H9 (cell line): ENCODE measurements at regions not wholly inside any gene's neighbourhood (a gene's known extent, or its start where the extent isn't known, plus 50 kb on each side); places are given as distances from the start of the nearest gene placed in this dataset.
"Not testable (repeated sequence)": the region's sequence is repeated elsewhere in the genome, so short reads cannot be mapped to it uniquely, and the experiment has no call there.

Experiments
- DNase-seq: peaks from one replicate; pipeline ENCODE4 v3.0.0-alpha.2; 2017
- H2AFZ ChIP-seq: one replicate; pipeline ENCODE4 v1.6.1; 2013; ENCODE audit warnings: mild to moderate bottlenecking, low read length, control low read depth, moderate library complexity
- H2AK5ac ChIP-seq: 2 replicates; pipeline ENCODE4 v1.6.1; 2013; ENCODE audit warnings: low read length, control low read depth, mixed read lengths; ENCODE audit not compliant: insufficient read length
- H2BK120ac ChIP-seq: one replicate; pipeline ENCODE4 v1.6.1; 2013; ENCODE audit warnings: low read depth, mild to moderate bottlenecking, low read length, control low read depth, inconsistent platforms; ENCODE audit not compliant: poor library complexity, severe bottlenecking
- H2BK12ac ChIP-seq: 2 replicates; pipeline ENCODE4 v1.6.1; 2013; ENCODE audit warnings: low read length, control low read depth, mixed read lengths, low read depth; ENCODE audit not compliant: insufficient read length
- H2BK15ac ChIP-seq: 2 replicates; pipeline ENCODE4 v1.6.1; 2013; ENCODE audit warnings: low read depth, low read length, control low read depth
- H2BK20ac ChIP-seq: one replicate; pipeline ENCODE4 v1.6.1; 2013; ENCODE audit warnings: low read depth, mild to moderate bottlenecking, low read length, control low read depth, inconsistent platforms; ENCODE audit not compliant: poor library complexity, severe bottlenecking
- H2BK5ac ChIP-seq: 2 replicates; pipeline ENCODE4 v1.6.1; 2013; ENCODE audit warnings: low read length, control low read depth, mixed read lengths; ENCODE audit not compliant: insufficient read length
- H3K14ac ChIP-seq: 2 replicates; pipeline ENCODE4 v1.6.1; 2013; ENCODE audit warnings: low read length, control low read depth; ENCODE audit not compliant: insufficient read depth
- H3K18ac ChIP-seq: 2 replicates; pipeline ENCODE4 v1.6.1; 2013; ENCODE audit warnings: low read depth, mild to moderate bottlenecking, mixed read lengths, low read length, control low read depth; ENCODE audit not compliant: insufficient read length
- H3K23ac ChIP-seq: 2 replicates; pipeline ENCODE4 v1.6.1; 2013; ENCODE audit warnings: low read length, control low read depth, mixed read lengths, low read depth; ENCODE audit not compliant: insufficient read length
- H3K23me2 ChIP-seq: 2 replicates; pipeline ENCODE4 v1.6.1; 2013; ENCODE audit warnings: low read depth, mild to moderate bottlenecking, mixed read lengths, low read length, control low read depth; ENCODE audit not compliant: insufficient read length, poor library complexity, severe bottlenecking
- H3K27ac ChIP-seq: 2 replicates; pipeline ENCODE4 v1.5.1; 2013; ENCODE audit warnings: low read length, control low read depth, mixed read lengths, low read depth; ENCODE audit not compliant: insufficient read length
- H3K27me3 ChIP-seq: 2 replicates; pipeline ENCODE4 v1.6.1; 2013; ENCODE audit warnings: low read length, control low read depth, inconsistent platforms; ENCODE audit not compliant: insufficient read depth
- H3K4ac ChIP-seq: 2 replicates; pipeline ENCODE4 v1.6.1; 2013; ENCODE audit warnings: low read depth, mild to moderate bottlenecking, control low read depth, inconsistent platforms, low read length, moderate library complexity
- H3K4me1 ChIP-seq: 2 replicates; pipeline ENCODE4 v1.6.1; 2013; ENCODE audit warnings: low read length, control low read depth, inconsistent platforms; ENCODE audit not compliant: insufficient read depth
- H3K4me2 ChIP-seq: 2 replicates; pipeline ENCODE4 v1.6.1; 2013; ENCODE audit warnings: low read length, control low read depth, mixed read lengths; ENCODE audit not compliant: insufficient read length, insufficient read depth
- H3K56ac ChIP-seq: 2 replicates; pipeline ENCODE4 v1.6.1; 2013; ENCODE audit warnings: low read depth, mild to moderate bottlenecking, mixed read lengths, low read length, control low read depth; ENCODE audit not compliant: insufficient read length
- H3K79me1 ChIP-seq: 2 replicates; pipeline ENCODE4 v1.6.1; 2013; ENCODE audit warnings: low read depth, mild to moderate bottlenecking, moderate library complexity, low read length, control low read depth, inconsistent platforms; ENCODE audit not compliant: insufficient read depth, poor library complexity, severe bottlenecking
- H3K79me2 ChIP-seq: 2 replicates; pipeline ENCODE4 v1.6.1; 2013; ENCODE audit warnings: low read length, control low read depth, inconsistent platforms; ENCODE audit not compliant: insufficient read depth
- H3K9ac ChIP-seq: 2 replicates; pipeline ENCODE4 v1.6.1; 2013; ENCODE audit warnings: low read length, control low read depth, mixed read lengths; ENCODE audit not compliant: insufficient read length; ENCODE audit errors: extremely low read depth
- H3K9me3 ChIP-seq: one replicate; pipeline ENCODE4 v1.6.1; 2013; ENCODE audit warnings: low read depth, low read length, inconsistent platforms; ENCODE audit not compliant: control insufficient read depth
- H3T11ph ChIP-seq: one replicate; pipeline ENCODE4 v1.6.1; 2013; ENCODE audit warnings: mild to moderate bottlenecking, low read length, control low read depth, inconsistent platforms
- H4K20me1 ChIP-seq: one replicate; pipeline ENCODE4 v1.6.1; 2013; ENCODE audit not compliant: control insufficient read depth, insufficient read length, insufficient read depth
- H4K5ac ChIP-seq: 2 replicates; pipeline ENCODE4 v1.6.1; 2013; ENCODE audit warnings: low read depth, mild to moderate bottlenecking, mixed read lengths, low read length, control low read depth; ENCODE audit not compliant: insufficient read length
- H4K8ac ChIP-seq: replicated peaks from 2 replicates; pipeline ENCODE4 v1.6.1; 2013; ENCODE audit warnings: low read length, control low read depth, mixed read lengths, low read depth; ENCODE audit not compliant: insufficient read length
- H4K91ac ChIP-seq: 2 replicates; pipeline ENCODE4 v1.6.1; 2013; ENCODE audit warnings: low read depth, mild to moderate bottlenecking, moderate library complexity, mixed read lengths, low read length, control low read depth; ENCODE audit not compliant: insufficient read length
- H3K27ac Mint-ChIP-seq, 3 experiments: 2 replicates in 2 of 3; 3 replicates in 1 of 3; pipeline ENCODE4 v1.8.0; 2020 to 2021; ENCODE audit warnings: mixed read lengths in 3 of 3, mild to moderate bottlenecking in 1 of 3, moderate library complexity in 1 of 3
- H3K27me3 Mint-ChIP-seq: 2 replicates; pipeline ENCODE4 v1.8.0; 2021; ENCODE audit warnings: low read depth, mild to moderate bottlenecking, moderate library complexity, mixed read lengths
- H3K36me3 Mint-ChIP-seq, 3 experiments: 2 replicates in 2 of 3; 3 replicates in 1 of 3; pipeline ENCODE4 v1.8.0; 2020 to 2021; ENCODE audit warnings: low read depth in 3 of 3, mixed read lengths in 3 of 3; ENCODE audit not compliant: insufficient read depth in 1 of 3
- H3K4me1 Mint-ChIP-seq, 2 experiments: 2 replicates each; pipeline ENCODE4 v1.8.0; 2020; ENCODE audit warnings: mixed read lengths in 2 of 2
- H3K4me3 Mint-ChIP-seq, 2 experiments: 2 replicates in 1 of 2; 3 replicates in 1 of 2; pipeline ENCODE4 v1.8.0; 2020 to 2021; ENCODE audit warnings: mild to moderate bottlenecking in 2 of 2, mixed read lengths in 2 of 2, moderate library complexity in 1 of 2
- H3K9me3 Mint-ChIP-seq, 2 experiments: 2 replicates in 1 of 2; 3 replicates in 1 of 2; pipeline ENCODE4 v1.8.0; 2020; ENCODE audit warnings: mild to moderate bottlenecking in 2 of 2, mixed read lengths in 2 of 2, moderate library complexity in 1 of 2
- WGBS: extraction: QIAGEN DNeasy Blood & Tissue Kit; methylation state at CpG from one replicate; pipeline ENCODE4 v1.1.7; 2013; ENCODE audit warnings: missing lambda C conversion rate, low lambda C conversion rate, mixed read lengths; ENCODE audit not compliant: insufficient read length; ENCODE audit errors: extremely low coverage; 5-methylcytosine and 5-hydroxymethylcytosine counted together
- TF ChIP-seq, protein P1 (sequence below): fragments of 200-600 bp; sonication (generic); conservative IDR thresholded peaks from 3 replicates; pipeline ENCODE4 v1.8.0; 2021; ENCODE audit warnings: antibody characterized with exemption, mild to moderate bottlenecking

DNA sequence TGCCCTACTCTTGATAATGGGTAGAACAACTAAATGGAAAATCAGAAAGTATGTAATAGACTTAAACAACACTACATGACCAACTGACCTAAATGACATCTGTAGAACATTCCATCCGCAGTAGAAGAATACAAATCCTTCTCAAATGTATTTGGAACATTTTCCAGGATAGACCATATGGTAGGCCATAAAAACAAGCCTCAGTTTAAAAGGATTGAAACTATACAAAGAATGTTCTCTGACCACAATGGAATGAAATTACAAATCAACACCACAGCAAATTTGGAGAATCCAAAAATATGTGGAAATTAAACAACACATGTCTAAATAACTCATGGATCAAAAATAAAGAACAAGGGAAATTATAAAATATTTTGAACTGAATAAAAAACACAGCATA, 189.2 kb downstream of the NDUFS4 start:
- Histone ChIP-seq H3K9ac (no peak overlapping the region), H3K4me1 (no peaks in the 10 kb centered on the region), H2AFZ (no peak overlapping the region), H3K4me2 (no peak overlapping the region), H3K27me3 (no peaks in the 10 kb centered on the region), H3K56ac (no peak overlapping the region), H4K20me1 (no peaks in the 10 kb centered on the region), H3K79me1 (no peaks in the 10 kb centered on the region), H2BK20ac (no peak overlapping the region), H3K79me2 (no peaks in the 10 kb centered on the region), H3K4ac (no peak overlapping the region), H3K18ac (no peak overlapping the region), H4K8ac (no peak overlapping the region), H2BK15ac (no peak overlapping the region), H4K5ac (no peak overlapping the region), H3K23me2 (no peaks in the 10 kb centered on the region), H3K14ac (no peak overlapping the region), H2BK12ac (no peak overlapping the region), H2BK5ac (no peak overlapping the region), H3K23ac (no peak overlapping the region), H3T11ph (no peak overlapping the region), H3K27ac (no peak overlapping the region), H2AK5ac (no peak overlapping the region), H4K91ac (no peak overlapping the region), H2BK120ac (no peak overlapping the region), H3K9me3 (no peaks in the 10 kb centered on the region)
- peaks cover 42 to 46% of the 10 kb centered on the region in 2 experiments for H3K9me3 Mint-ChIP-seq
- no peak overlapping the region for H3K4me3 Mint-ChIP-seq
- no peak for DNase-seq
- no peaks in the 10 kb centered on the region for H3K4me1 Mint-ChIP-seq
- WGBS: no CpG with 5 or more reads among the region's 1 CpG
- peaks cover 31 to 39% (median 33%) of the 10 kb centered on the region in 3 experiments for H3K36me3 Mint-ChIP-seq
- no peak overlapping the region for H3K27ac Mint-ChIP-seq
- peaks cover 2% of the 10 kb centered on the region for H3K27me3 Mint-ChIP-seq
- TF ChIP-seq, protein P1, sequence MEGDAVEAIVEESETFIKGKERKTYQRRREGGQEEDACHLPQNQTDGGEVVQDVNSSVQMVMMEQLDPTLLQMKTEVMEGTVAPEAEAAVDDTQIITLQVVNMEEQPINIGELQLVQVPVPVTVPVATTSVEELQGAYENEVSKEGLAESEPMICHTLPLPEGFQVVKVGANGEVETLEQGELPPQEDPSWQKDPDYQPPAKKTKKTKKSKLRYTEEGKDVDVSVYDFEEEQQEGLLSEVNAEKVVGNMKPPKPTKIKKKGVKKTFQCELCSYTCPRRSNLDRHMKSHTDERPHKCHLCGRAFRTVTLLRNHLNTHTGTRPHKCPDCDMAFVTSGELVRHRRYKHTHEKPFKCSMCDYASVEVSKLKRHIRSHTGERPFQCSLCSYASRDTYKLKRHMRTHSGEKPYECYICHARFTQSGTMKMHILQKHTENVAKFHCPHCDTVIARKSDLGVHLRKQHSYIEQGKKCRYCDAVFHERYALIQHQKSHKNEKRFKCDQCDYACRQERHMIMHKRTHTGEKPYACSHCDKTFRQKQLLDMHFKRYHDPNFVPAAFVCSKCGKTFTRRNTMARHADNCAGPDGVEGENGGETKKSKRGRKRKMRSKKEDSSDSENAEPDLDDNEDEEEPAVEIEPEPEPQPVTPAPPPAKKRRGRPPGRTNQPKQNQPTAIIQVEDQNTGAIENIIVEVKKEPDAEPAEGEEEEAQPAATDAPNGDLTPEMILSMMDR: no peak

GRCh38 chr5:53752282-53752681, 191.8 kb downstream of the NDUFS4 start:
- not testable (repeated sequence) for H3K79me2 ChIP-seq, H3K9ac ChIP-seq, DNase-seq, H3K18ac ChIP-seq, H4K8ac ChIP-seq, H3K27ac Mint-ChIP-seq, H2AFZ ChIP-seq, H3K4me1 Mint-ChIP-seq, H3K23ac ChIP-seq, H2BK15ac ChIP-seq, H3K23me2 ChIP-seq, H3K4me1 ChIP-seq, H2BK5ac ChIP-seq, H2BK120ac ChIP-seq, H3K27me3 ChIP-seq, H3T11ph ChIP-seq, H2BK12ac ChIP-seq, H2BK20ac ChIP-seq, H3K27ac ChIP-seq, H3K79me1 ChIP-seq, H3K4ac ChIP-seq, H4K5ac ChIP-seq, H3K9me3 ChIP-seq, H3K56ac ChIP-seq, H4K20me1 ChIP-seq, H3K4me3 Mint-ChIP-seq, H3K27me3 Mint-ChIP-seq, H4K91ac ChIP-seq, H3K14ac ChIP-seq, H3K4me2 ChIP-seq, H2AK5ac ChIP-seq
- Mint-ChIP-seq H3K36me3 (peaks cover 31 to 39% (median 33%) of the 10 kb centered on the region in 3 experiments), H3K9me3 (peaks cover 42 to 50% of the 10 kb centered on the region in 2 experiments)
- no CpG with 5 or more reads among the region's 7 CpGs for WGBS
